HPDE6-E6E7 (cell line): ENCODE measurements at regions not wholly inside any gene's neighbourhood (a gene's known extent, or its start where the extent isn't known, plus 50 kb on each side); places are given as distances from the start of the nearest gene placed in this dataset.

Experiments
- DNase-seq: peaks from one replicate; pipeline ENCODE4 v3.0.0; 2011; ENCODE audit warnings: missing footprints; ENCODE audit errors: extremely low spot score

GRCh38 chr12:24083838-24084237 lies 134.4 kb upstream of the SOX5 start:
- DNase-seq: no peak

- DNase-seq: no peak
These were observed 132.1 kb upstream of the SOX5 start for GRCh38 chr12:24081606-24082005.

GRCh38 chr12:24081092-24081529 lies 131.6 kb upstream of the SOX5 start:
- no peak for DNase-seq

- no peak for DNase-seq
These were observed 131.0 kb upstream of the SOX5 start for GRCh38 chr12:24080465-24080864.

GRCh38 chr12:24079083-24079482 lies 129.6 kb upstream of the SOX5 start:
- DNase-seq: no peak

GRCh38 chr12:24078318-24078765 lies 128.9 kb upstream of the SOX5 start:
- no peak for DNase-seq

- no peak for DNase-seq
These were observed 127.7 kb upstream of the SOX5 start for GRCh38 chr12:24077161-24077560.

GRCh38 chr12:24075650-24076049 lies 126.2 kb upstream of the SOX5 start:
- no peak for DNase-seq

GRCh38 chr12:24073170-24073810 lies 123.8 kb upstream of the SOX5 start:
- DNase-seq: no peak

- DNase-seq: no peak
These were observed 122.8 kb upstream of the SOX5 start for GRCh38 chr12:24072302-24072701.

- DNase-seq: no peak
These were observed 122.4 kb upstream of the SOX5 start for GRCh38 chr12:24071842-24072241.

- no peak for DNase-seq
These were observed 120.3 kb upstream of the SOX5 start for GRCh38 chr12:24069532-24070395.

GRCh38 chr12:24066865-24067264 lies 117.4 kb upstream of the SOX5 start:
- peak; percentile 2 for DNase-seq

- DNase-seq: no peak
These were observed 116.6 kb upstream of the SOX5 start for GRCh38 chr12:24066097-24066496.

- no peak for DNase-seq
These were observed 113.3 kb upstream of the SOX5 start for GRCh38 chr12:24062642-24063245.

GRCh38 chr12:24060089-24060488 lies 110.6 kb upstream of the SOX5 start:
- DNase-seq: no peak

- DNase-seq: no peak
These were observed 108.5 kb upstream of the SOX5 start for GRCh38 chr12:24057920-24058476.

GRCh38 chr12:24055747-24056146 lies 106.3 kb upstream of the SOX5 start:
- no peak for DNase-seq

GRCh38 chr12:24054416-24054815 lies 104.9 kb upstream of the SOX5 start:
- DNase-seq: no peak

GRCh38 chr12:24049728-24050127 lies 100.3 kb upstream of the SOX5 start:
- no peak for DNase-seq

- DNase-seq: no peak
These were observed 99.6 kb upstream of the SOX5 start for GRCh38 chr12:24049101-24049500.

- no peak for DNase-seq
These were observed 99.0 kb upstream of the SOX5 start for GRCh38 chr12:24048446-24048845.
